Prostate gland (tissue), 2 donors: ENCODE measurements at regions not wholly inside any gene's neighbourhood (a gene's known extent, or its start where the extent isn't known, plus 50 kb on each side); places are given as distances from the start of the nearest gene placed in this dataset.

Experiments used
- DNase-seq: peaks from one replicate; pipeline ENCODE4 v3.0.0-alpha.2; 2019; ENCODE audit warnings: low spot score
- H3K27ac ChIP-seq, 2 donors: fragments of 200-600 bp; sonication (generic); 2 replicates each; pipeline ENCODE4 v1.5.1; 2017 to 2019
- H3K27me3 ChIP-seq: fragments of 200-600 bp; sonication (generic); replicated peaks from 2 replicates; pipeline ENCODE4 v1.5.1; 2019; ENCODE audit not compliant: insufficient read depth
- H3K36me3 ChIP-seq, 2 donors: fragments of 200-600 bp; sonication (generic); 1 replicate in 1 of 2; 2 replicates in 1 of 2; pipeline versions ENCODE4 v1.5.1 to v1.8.1; 2017 to 2019
- H3K4me1 ChIP-seq: fragments of 200-600 bp; sonication (generic); replicated peaks from 2 replicates; pipeline ENCODE4 v1.5.1; 2019
- H3K4me3 ChIP-seq, 2 donors: fragments of 200-600 bp; sonication (generic); 2 replicates each; pipeline ENCODE4 v1.5.1; 2017 to 2019
- H3K9me3 ChIP-seq: fragments of 200-600 bp; sonication (generic); 2 replicates; pipeline ENCODE4 v1.5.1; 2017
- CTCF ChIP-seq, 4 experiments: fragments of 200-600 bp in 2 of 4; fragments of 450-650 bp in 2 of 4; sonication (generic) in 2 of 4; IDR thresholded peaks; 1 replicate in 3 of 4; 2 replicates in 1 of 4; pipeline ENCODE4 v1.5.1; 2016 to 2019; ENCODE audit warnings: antibody characterized with exemption in 4 of 4, mild to moderate bottlenecking in 2 of 4, moderate library complexity in 2 of 4
- POLR2A ChIP-seq: fragments of 450-650 bp; IDR thresholded peaks from one replicate; pipeline ENCODE4 v1.6.1; 2016; ENCODE audit warnings: antibody characterized with exemption, mild to moderate bottlenecking
- POLR2AphosphoS5 ChIP-seq: sonication (generic); formaldehyde crosslinking; IDR thresholded peaks from one replicate; pipeline ENCODE4 v1.6.1; 2017; ENCODE audit warnings: antibody characterized with exemption
- WGBS: methylation state at CpG from one replicate; pipeline ENCODE4 v1.1.5; 2018; 5-methylcytosine and 5-hydroxymethylcytosine counted together
- intact Hi-C: fragments of 100-400 bp; cut with DNase I; formaldehyde crosslinking; loops from one replicate; pipeline ENCODE4 v1.14.2; 2022

GRCh38 chr10:57303566-57303965 is 942.5 kb upstream of the ZWINT start:
- intact Hi-C loops, result no loop called here
- 66% methylated on average over 3 of the region's 3 CpGs for WGBS

GRCh38 chr10:57300718-57301117 is 939.7 kb upstream of the ZWINT start:
- no peak overlapping the region for H3K4me3 ChIP-seq
- DNase-seq, result no peak
- intact Hi-C loops, result no loop called here
- no peak overlapping the region for H3K27ac ChIP-seq
- H3K4me1 ChIP-seq, result no peaks in the 10 kb centered on the region
- no peaks in the 10 kb centered on the region for H3K27me3 ChIP-seq
- no peaks in the 10 kb centered on the region for H3K9me3 ChIP-seq
- WGBS, result 93% methylated on average over 3 of the region's 3 CpGs
- no peak for TF ChIP-seq POLR2AphosphoS5
- TF ChIP-seq POLR2A, result no peak
- TF ChIP-seq CTCF (IDR thresholded peaks at IDR 0.05), result no peak
- H3K36me3 ChIP-seq, result no peaks in the 10 kb centered on the region

More at GRCh38 chr10:57303566-57303965, 942.5 kb upstream of the ZWINT start:
- Histone ChIP-seq H3K27ac (no peak overlapping the region), H3K36me3 (no peaks in the 10 kb centered on the region), H3K4me3 (no peak overlapping the region), H3K4me1 (no peaks in the 10 kb centered on the region), H3K27me3 (no peaks in the 10 kb centered on the region), H3K9me3 (no peaks in the 10 kb centered on the region)
- TF ChIP-seq CTCF (IDR thresholded peaks at IDR 0.05), result no peak
- no peak for DNase-seq

GRCh38 chr10:57294698-57295097 is 933.6 kb upstream of the ZWINT start:
- no peak for DNase-seq
- intact Hi-C loops, result no loop called here
- H3K36me3 ChIP-seq, result no peaks in the 10 kb centered on the region
- H3K27ac ChIP-seq, result no peak overlapping the region
- no peaks in the 10 kb centered on the region for H3K9me3 ChIP-seq
- TF ChIP-seq POLR2AphosphoS5 (no peak), CTCF (IDR thresholded peaks at IDR 0.05) (no peak), POLR2A (no peak)
- no peaks in the 10 kb centered on the region for H3K4me1 ChIP-seq
- WGBS, result 73% methylated on average over 1 of the region's 1 CpG
- no peaks in the 10 kb centered on the region for H3K27me3 ChIP-seq
- no peak overlapping the region for H3K4me3 ChIP-seq

GRCh38 chr10:57288754-57289153 is 927.7 kb upstream of the ZWINT start:
- intact Hi-C loops, result no loop called here
- H3K4me3 ChIP-seq, result no peak overlapping the region
- no peak for DNase-seq
- H3K4me1 ChIP-seq, result no peaks in the 10 kb centered on the region
- H3K36me3 ChIP-seq, result no peaks in the 10 kb centered on the region
- no peak overlapping the region for H3K27ac ChIP-seq
- TF ChIP-seq POLR2A, result no peak
- no peaks in the 10 kb centered on the region for H3K27me3 ChIP-seq
- H3K9me3 ChIP-seq, result no peaks in the 10 kb centered on the region

DNA sequence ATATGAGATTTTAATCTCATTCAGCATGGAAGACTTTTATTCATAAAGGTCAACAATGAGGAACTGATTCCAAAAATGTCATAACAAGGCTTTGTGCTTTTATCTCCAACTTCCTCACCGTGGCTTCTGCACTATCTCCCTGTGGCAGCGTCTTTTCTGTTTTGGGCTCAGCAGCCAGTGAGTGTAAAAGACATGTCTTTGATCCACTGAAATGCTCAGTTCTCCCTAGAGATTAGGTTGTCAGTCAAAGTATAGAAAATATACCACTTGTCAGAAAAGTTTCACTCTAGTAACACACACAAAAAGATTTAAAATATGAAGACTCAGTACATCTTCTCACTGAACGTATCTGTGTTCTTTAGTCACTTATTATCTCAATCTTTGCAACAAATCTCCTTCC is 901.8 kb upstream of the ZWINT start:
- WGBS, result 40% methylated on average over 3 of the region's 3 CpGs
- Histone ChIP-seq H3K36me3 (no peaks in the 10 kb centered on the region), H3K4me3 (no peak overlapping the region), H3K4me1 (no peaks in the 10 kb centered on the region), H3K27ac (no peak overlapping the region), H3K27me3 (no peaks in the 10 kb centered on the region), H3K9me3 (no peaks in the 10 kb centered on the region)
- intact Hi-C loops, result no loop called here
- TF ChIP-seq POLR2AphosphoS5 (no peak), POLR2A (no peak)
- DNase-seq, result no peak

GRCh38 chr10:57260175-57260574 is 899.1 kb upstream of the ZWINT start:
- DNase-seq, result no peak
- Histone ChIP-seq H3K27ac (no peak overlapping the region), H3K27me3 (no peaks in the 10 kb centered on the region), H3K4me3 (no peak overlapping the region), H3K36me3 (no peaks in the 10 kb centered on the region), H3K9me3 (no peaks in the 10 kb centered on the region), H3K4me1 (no peaks in the 10 kb centered on the region)
- TF ChIP-seq POLR2A (no peak), CTCF (IDR thresholded peaks at IDR 0.05) (no peak), POLR2AphosphoS5 (no peak)
- intact Hi-C loops, result no loop called here
- WGBS, result 83% methylated on average over 2 of the region's 2 CpGs
